ENCODE measurements at regions not wholly inside any gene's neighbourhood (a gene's known extent, or its start where the extent isn't known, plus 50 kb on each side); places are given as distances from the start of the nearest gene placed in this dataset.

DNA sequence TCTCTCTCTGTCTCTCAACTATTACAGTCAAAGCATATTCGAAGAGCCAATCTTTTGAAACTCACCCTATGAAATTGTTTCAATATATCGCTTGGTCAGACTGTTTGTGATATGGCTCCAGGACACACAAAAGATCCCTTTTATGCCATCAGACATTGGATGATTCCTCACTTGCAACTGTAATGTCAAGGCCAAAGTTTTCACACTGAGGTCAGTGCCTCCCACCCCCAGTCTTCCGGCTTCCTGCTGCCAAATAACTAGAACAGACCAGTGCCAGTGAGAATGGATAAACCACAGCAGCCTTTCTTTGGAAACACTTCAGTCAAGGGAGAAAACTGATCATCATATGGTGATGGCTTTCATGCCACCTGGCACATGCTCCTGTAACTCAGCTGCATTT, 321.9 kb upstream of the ZFHX3 start:
- ATAC-seq (ENCODE audit: low FRiP score) (no peak), DNase-seq (ENCODE audit: low spot score) (no peak)
- TF ChIP-seq, protein P1, sequence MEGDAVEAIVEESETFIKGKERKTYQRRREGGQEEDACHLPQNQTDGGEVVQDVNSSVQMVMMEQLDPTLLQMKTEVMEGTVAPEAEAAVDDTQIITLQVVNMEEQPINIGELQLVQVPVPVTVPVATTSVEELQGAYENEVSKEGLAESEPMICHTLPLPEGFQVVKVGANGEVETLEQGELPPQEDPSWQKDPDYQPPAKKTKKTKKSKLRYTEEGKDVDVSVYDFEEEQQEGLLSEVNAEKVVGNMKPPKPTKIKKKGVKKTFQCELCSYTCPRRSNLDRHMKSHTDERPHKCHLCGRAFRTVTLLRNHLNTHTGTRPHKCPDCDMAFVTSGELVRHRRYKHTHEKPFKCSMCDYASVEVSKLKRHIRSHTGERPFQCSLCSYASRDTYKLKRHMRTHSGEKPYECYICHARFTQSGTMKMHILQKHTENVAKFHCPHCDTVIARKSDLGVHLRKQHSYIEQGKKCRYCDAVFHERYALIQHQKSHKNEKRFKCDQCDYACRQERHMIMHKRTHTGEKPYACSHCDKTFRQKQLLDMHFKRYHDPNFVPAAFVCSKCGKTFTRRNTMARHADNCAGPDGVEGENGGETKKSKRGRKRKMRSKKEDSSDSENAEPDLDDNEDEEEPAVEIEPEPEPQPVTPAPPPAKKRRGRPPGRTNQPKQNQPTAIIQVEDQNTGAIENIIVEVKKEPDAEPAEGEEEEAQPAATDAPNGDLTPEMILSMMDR (IDR thresholded peaks at IDR 0.05), result no peak

- DNase-seq (ENCODE audit: low spot score) (no peak), ATAC-seq (ENCODE audit: low FRiP score) (no peak)
- TF ChIP-seq, protein P1 (IDR thresholded peaks at IDR 0.05), result no peak
Observed at GRCh38 chr16:73368715-73369114, 320.8 kb upstream of the ZFHX3 start.

- TF ChIP-seq, protein P1 (IDR thresholded peaks at IDR 0.05), result no peak
- ATAC-seq (ENCODE audit: low FRiP score), result no peak
- DNase-seq (ENCODE audit: low spot score), result no peak
Observed at GRCh38 chr16:73365016-73365551, 317.2 kb upstream of the ZFHX3 start.

GRCh38 chr16:73364413-73364812, 316.5 kb upstream of the ZFHX3 start:
- TF ChIP-seq, protein P1 (IDR thresholded peaks at IDR 0.05), result no peak
- no peak for ATAC-seq (ENCODE audit: low FRiP score)
- DNase-seq (ENCODE audit: low spot score), result no peak

DNA sequence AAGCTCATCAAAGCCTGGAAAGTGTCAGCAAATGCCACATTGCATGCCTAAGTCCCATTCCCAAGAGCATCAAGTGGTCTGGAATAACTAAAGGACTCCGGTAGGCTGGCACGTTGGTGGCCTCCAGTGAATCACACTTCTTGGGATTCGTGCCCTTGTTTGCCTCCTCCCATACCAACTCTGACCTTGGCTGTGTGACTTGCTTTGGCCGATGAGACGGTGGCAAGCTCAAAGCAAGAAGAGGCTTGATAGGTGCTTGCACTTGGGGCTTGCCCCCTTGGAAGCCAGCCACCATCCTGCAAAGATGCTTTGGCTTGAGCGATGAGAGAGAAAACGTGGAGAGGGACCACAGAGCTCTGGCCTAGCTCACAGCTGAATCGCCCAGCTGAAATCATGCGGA, 313.1 kb upstream of the ZFHX3 start:
- TF ChIP-seq, protein P1 (IDR thresholded peaks at IDR 0.05), result no peak
- ATAC-seq (ENCODE audit: low FRiP score) (no peak), DNase-seq (ENCODE audit: low spot score) (no peak)

GRCh38 chr16:73356401-73357079, 308.6 kb upstream of the ZFHX3 start:
- no peak for DNase-seq (ENCODE audit: low spot score)
- TF ChIP-seq, protein P1 (IDR thresholded peaks at IDR 0.05), result no peak
- ATAC-seq (ENCODE audit: low FRiP score), result no peak

DNA sequence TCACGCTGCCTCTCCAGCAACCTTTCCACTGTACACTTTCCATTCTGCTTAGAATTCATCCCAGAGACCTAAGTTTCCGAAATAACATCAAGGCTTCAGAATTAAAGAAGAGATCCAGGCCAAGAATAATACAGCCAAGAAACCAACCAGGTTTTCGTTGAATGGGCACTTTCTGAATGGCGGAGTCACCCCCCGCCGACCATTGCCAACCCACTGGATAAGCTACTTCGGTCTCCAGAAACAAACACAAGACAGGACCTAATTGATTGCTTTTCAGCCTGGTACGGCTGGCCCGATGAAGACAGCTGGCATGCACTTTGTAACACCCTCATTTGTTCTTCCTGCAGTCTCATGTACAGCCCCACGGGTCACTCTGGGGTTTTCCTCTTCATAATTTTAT, 308.1 kb upstream of the ZFHX3 start:
- DNase-seq (ENCODE audit: low spot score), result no peak
- ATAC-seq (ENCODE audit: low FRiP score), result no peak
- TF ChIP-seq, protein P1 (IDR thresholded peaks at IDR 0.05), result no peak

Measured in omental fat pad (tissue), 3 donors.